NCI-H1930 (cell line): ENCODE measurements at regions not wholly inside any gene's neighbourhood (a gene's known extent, or its start where the extent isn't known, plus 50 kb on each side); places are given as distances from the start of the nearest gene placed in this dataset.

Experiments used
- DNase-seq, 2 experiments: peaks; one replicate each; lab custom pipeline; 2025; lab: John Stamatoyannopoulos, UW

DNA sequence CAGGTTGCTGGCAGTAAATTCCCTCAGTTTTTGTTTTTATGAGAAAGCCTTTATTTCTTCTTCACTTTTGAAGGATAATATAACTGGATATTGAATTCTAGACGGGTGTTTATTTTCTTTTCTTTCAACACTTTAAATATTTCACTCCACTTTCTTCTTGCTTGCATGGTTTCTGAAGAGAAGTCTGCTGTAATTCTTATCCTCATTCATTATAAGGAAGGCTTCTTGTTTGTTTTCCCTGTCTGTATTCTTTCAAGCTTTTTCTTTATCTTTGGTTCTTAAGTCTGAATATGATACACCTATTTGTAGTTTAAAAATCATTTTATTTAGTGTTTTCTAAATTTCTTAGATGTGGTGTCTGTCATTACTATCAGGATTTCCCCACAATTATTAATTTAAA is 1054.3 kb downstream of the TLE1 start:
- no peak for DNase-seq

DNA sequence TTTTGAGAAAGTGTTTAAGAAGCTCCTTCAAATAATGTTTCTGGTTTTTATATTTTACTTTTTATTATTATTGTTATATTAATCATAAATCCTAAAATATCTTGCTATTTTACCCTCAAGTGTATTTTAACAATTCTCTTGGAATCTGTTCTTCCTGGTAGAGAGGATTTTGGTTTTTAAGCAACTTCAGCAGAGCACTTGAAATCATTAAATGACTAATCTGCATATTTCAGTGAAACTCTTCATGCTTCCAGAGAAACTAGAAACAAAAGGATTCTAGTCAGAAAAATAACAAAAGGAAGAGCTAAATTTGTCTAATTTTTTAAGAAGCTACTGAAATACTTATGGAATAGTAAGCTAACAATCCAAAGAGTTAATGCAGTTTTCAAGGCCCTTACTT is 1057.3 kb downstream of the TLE1 start:
- DNase-seq, result no peak

DNA sequence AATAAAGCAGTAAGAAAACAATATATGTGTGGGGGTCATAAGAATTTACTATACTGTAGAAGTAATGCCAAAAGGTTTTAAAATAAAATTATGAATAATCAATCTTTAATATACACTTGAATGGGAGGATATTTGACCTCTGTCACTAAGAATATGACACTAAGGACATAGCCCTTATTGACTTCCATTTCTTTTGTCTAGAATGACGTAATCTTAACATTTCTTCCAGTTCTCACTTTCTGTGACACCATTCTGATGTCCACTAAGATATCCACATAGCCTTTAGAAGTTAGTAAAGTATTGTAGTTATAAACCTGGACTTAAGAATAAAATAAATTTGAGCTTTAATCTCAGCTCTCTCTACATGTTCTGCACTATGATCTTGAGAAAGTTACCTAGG is 1050.7 kb downstream of the TLE4 start:
- DNase-seq, result no peak

DNA sequence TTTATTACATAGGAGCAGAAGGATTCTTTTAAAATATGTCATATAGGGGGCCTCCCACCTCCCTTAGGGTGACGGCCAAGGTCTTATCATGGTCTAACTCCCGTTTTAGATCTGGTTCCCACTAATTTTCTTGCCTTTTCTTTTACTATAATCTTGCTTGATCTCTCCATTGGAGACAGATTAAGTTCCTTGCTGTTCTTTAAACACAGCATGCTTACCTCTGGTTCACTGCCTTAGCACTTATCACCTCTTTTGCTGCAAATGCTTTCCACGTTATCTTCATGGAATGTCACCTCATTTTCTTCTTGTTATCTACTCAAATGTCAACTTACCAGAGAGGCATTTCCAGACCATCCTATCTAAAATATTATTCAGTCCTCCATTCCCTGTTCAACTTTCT is 1047.6 kb downstream of the TLE4 start:
- DNase-seq, result no peak

DNA sequence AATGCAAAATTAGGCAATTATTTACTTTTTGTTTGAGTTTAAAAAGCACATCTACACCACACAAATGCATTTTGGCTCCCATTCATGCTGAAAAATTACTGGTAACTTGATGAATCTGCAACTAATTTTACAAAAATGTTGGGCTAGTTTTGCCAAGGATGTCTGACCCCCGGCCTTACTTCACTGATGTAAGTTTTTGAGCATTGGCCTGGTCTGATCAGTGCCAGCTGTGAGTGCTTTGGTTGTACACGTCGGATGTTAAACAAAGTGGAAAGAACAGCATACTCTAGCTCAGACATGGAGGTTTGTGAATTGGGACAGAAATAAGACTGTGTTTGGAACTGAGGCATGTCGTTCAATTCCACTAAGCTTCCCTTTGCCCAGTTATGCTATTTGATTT is 1044.2 kb downstream of the TLE4 start:
- no peak for DNase-seq

DNA sequence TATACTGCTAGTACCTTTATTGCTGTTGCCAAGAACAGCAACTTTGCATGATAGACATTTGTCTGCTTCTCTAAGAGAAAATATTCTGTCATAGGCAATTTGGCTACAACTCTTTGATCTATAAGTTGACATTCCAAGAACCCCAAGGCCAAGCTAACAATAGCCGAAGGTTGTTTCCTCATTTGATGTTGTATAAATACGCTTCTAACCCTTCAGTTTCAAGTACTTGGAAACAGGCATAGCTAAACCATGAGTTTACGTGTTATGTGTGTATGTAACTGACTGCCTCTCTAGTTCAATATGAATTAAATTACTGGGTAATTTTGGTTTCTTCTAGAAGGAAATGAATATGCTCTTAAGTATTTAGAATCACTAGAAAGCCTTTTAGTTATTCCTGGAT is 1034.0 kb downstream of the TLE4 start:
- DNase-seq, result no peak

DNA sequence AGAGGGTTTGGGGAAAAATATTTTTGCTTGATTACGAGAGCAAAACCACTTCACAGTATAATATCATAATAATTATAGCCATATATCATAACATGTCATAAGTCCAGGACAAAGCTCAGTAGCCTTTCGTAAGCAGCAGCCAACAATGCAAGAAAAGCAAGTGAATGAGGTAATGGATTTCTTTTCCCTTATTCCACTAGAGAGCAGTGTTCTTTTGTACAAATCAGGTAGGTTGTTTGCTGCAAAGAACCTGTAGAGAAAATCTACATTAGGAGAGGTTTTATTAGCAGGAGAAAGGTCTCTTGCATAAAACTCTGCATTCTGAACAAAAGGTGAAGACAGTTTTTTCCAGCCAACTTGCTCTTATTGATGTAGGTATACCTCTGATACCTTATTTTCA is 1033.4 kb downstream of the TLE4 start:
- peak in 1 of 2 experiments; percentile 7 for DNase-seq

DNA sequence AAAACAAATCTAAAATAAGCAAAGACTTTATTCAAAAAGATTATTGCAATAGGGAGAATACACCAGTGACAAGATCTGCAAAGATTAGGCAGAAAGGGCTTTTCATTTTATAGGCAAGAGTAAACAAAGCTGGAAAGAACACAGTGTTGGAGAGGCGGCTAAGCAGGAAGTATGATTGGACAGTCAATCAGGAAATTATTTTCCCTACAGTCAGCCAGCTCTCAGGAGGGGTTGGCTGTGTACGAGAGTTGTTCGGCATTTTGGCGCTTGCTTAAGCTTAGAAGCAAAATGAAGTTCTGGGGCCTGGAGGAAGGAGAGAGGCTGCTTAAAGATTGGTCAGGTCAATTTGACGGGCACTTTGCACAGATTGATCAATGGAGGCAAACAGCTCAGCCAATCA is 1030.5 kb downstream of the TLE4 start:
- no peak for DNase-seq

DNA sequence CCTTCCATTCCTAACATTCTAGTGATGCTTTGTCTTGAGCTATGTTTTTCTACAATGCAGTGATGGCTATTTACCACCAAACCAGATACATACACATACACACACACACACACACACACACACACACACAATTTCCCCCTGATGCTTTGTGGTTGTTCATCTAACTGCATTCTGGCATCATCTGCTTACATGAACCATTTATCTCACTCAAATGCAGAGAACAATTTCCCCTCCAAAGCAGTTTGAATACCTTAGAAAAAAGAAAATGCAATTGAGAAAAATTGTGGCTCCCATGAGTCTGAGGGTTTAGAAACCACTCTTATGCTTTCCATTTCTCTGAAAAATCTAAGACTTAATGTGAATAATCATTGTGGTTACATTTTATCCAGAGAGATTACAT is 1024.8 kb downstream of the TLE4 start:
- no peak for DNase-seq

DNA sequence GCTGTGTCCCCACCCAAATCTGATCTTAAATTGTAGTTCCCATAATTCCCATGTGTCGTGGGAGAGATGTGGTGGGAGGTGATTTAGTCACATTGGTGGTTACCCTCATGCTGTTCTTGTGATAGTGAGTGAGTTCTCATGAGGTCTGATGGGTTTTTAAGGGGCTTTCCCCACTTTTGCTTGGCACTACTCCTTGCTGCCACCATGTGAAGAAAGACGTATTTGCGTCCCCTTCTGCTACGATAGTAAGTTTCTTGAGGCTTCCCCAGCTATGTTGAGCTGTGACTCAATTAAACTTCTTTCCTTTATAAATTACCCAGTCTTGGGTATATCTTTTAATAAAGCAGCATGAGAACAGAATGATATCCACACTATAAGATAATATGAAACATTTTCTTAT is 1023.4 kb downstream of the TLE4 start:
- DNase-seq, result no peak

DNA sequence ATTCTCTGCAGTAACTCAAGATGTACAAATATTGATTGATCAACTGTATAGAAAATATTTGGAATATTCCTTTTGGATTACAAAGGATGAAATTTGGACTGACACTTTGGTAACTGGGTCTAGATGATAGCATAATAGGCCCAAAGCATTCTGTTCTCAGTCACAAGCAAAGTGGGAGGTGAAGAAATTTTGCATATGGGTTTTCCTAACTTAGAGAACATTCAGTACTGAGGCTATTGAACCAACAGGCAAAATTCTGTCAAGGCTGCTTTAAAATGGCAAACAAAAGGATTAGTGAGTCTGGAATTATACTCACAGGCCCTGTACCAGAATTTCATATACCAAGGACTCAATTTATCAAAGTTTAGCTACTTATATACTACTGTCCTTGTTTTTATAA is 1020.6 kb downstream of the TLE4 start:
- DNase-seq, result no peak

DNA sequence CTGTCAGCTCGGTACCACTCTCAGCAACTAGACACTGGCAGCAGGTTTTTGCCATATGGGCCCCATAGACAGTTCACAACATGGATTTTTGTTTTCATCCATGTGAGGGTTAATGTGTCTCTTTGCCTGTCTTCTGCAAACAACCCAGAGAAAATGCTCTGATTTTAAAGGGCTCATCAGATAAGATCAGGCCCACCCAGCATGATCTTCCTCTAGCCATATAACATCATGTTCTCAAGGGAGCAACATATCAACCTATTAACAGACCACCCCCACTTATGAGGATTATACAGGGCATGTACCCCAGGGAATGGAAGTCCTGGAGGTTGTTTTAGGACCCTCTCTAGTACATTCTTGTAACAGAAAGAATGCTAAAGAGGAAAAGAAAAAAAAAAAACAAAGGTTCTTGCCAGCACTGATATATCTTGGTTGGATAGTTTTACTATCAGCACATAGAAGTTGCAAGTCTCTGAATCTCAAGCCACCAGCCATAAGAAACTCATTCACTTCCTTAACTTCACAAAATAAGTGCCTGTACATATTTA is 1015.1 kb downstream of the TLE4 start:
- DNase-seq, result no peak

DNA sequence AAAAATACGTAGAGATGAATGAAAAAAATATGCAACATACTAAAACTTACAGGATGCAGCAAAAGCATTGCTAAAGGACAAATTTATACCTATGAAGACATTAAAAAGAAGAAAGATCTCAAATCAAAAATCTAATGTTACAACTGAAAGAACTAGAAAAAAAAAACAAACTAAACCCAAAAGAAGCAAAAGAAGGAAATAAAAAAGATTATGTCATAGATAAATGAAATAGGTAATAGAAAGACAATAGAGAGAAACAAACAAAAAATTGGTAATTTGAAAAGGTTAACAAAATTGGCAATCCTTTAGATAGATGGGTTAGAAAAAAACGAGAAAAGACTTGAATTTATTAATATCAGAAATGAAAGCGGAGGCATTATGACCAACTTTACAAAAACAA is 1000.2 kb downstream of the TLE4 start:
- DNase-seq, result no peak

DNA sequence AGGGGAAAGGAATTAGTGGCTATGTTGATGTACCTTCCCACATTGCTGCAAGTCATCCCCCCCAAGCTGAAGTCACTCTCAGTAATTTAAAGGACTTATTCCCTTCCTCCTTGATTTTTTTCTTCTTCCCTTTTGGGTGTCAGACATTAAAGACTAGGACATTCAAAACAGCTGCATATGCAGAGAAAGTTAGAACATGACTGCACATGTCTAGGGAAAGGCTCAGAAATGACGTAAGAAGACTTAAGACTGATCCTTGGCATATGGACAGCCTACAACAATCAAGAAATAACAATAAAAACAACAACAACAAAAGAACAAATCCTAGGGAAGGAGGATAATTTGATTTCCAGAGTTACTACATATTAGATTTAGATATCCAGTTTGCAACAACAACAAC is 997.5 kb downstream of the TLE4 start:
- DNase-seq, result no peak

DNA sequence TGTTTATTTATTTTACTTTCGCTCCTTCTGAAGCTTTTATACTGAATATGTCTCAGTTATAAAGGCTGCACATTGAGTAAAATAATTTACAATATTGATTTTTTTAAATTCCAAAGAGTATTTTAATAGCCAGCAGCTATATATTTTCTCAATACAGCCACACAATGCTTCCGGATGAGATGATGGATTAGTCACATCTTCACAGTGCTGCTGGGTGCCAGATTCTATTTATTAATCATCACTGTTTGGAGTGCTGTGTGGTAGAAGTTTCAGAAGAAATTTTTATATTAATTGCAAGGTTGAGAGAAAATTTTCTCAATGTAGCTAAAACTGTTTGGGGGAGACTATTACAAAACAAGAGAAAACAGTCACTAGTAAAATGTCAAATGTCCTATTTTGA is 989.8 kb downstream of the TLE4 start:
- no peak for DNase-seq

DNA sequence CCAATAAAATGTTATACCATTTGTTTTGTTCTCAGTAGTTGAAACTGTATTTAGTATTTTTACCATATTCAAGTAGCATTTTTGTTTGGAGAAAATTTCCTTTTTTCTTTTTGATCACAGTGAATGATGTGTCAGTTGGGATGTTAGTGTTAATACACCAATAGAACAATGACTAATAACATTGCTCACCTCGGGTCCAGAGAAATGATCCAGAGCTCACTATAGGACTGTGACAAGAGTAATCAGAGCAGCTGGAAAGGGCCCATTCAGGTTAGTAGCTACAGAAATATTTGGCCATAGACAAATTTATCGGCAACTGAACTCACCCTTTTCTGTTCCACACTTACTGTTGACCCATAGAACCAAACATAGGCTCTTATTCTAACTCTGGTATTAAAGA is 989.2 kb downstream of the TLE4 start:
- no peak for DNase-seq

DNA sequence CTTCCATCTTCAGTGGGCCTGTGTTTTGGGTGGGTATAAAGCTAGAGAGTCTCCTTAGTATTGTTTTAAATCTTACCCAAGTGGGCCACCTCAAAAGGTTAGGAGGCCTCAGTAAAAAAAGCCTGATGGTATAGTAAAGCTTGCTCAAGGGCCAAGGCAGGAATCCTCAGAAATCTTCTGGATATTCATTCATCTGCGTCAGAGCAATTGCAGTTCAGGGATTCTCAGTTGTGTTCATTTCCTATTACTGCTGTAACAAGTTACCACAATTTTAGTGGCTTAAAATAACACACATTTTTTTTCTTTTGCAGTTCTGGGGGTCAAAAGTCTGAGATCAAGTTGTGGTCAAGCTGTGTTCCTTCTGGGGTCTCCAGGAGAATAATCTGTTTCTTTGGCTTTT is 985.5 kb downstream of the TLE4 start:
- DNase-seq, result no peak

DNA sequence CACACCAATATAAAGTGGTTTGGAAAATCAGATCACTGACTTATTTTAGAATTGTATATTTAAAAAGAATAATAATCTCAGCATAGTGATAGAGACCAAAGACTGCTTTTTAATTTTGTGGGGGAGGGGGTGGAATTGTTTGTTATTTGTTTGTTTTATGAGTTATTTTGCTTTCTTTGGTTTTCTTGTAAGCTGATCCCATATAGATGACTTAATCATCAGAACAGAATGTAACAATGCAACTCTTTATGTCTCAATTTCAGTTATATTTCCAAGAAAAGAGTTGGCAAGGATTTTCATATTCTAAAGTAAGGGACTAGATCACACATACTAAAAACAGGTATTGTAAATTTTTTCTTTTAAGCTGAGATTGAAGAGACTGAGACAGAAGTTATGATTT is 984.9 kb downstream of the TLE4 start:
- no peak for DNase-seq

DNA sequence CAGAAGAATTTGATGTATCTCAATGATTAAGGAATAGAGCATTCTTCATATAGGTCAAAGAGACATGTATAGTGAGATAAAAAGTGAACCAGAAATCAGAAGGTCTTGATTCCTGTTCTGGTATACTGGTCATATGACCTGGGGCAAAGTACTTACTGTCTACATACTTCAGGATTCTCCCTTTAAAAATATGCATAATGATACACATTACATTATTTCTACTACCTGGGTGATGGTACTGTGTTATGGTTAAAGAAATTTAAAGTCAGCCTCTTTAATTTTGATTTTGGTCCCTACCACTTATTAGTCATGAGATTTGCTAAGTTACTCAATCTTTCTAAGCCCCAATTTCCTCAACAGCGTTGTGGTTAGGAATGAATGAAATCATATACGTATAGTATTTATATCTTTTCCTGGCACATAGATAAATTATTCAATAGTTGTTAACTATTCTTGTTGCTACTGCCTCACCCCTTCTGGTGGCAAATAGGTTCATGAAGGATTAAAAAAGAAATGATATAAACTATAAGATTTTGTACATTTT is 984.1 kb downstream of the TLE4 start:
- DNase-seq, result no peak

DNA sequence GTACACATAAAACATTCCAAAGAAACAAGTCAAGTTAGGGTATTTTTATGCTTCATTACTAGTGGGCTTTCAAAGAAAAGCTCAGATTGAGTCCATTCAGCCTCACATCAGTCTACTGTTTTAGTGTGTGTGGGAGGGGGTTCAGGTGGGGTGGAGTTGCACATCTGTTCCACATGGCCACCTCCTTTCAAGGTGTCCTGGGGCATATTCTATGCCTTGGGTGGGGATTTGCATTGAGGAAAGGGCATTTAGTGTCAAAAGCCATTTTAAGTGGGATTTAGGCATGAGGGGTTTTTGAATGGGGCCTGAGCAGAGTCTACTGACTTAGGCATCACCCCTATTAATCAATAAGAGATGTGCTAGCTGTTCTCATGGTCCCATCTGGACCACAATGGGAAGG is 983.1 kb downstream of the TLE4 start:
- DNase-seq, result no peak

DNA sequence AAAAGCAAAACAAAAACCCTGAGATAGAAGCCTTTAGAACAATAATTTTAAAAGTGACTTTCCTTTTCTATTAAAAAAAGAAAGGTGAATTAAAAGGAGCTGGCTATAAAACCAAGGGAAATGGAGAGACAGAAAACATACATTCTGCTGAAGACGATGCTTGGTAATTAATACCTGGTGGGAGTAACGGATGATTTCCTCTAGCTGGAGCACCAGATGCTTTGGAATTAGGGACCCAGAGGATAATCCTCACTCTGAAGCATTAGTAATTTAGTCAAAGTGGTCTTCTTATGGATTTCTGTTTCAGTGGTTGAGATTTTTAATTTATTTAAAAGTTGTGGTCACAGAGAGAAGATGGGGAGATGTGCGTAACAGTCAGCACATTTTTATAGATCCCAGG is 982.5 kb downstream of the TLE4 start:
- no peak for DNase-seq

DNA sequence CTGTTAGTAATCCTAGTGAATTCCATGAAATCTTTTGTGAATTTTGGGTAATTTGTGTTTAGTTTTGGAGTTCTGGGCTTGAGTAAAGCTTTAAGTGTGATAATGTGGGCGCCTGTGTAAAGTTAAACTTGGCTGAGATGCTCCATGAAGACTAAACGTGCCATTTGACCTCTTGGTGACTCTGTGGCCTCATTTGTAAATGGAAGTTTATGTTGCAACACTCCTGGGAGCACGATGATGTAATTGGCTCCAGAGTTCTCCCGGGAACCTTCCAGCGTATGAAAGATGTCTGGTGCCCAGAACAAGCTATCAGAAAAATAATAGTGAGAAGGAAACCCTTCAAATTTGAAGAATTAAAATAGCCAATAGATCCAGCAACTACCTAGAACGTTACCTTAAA is 981.2 kb downstream of the TLE4 start:
- DNase-seq, result no peak

DNA sequence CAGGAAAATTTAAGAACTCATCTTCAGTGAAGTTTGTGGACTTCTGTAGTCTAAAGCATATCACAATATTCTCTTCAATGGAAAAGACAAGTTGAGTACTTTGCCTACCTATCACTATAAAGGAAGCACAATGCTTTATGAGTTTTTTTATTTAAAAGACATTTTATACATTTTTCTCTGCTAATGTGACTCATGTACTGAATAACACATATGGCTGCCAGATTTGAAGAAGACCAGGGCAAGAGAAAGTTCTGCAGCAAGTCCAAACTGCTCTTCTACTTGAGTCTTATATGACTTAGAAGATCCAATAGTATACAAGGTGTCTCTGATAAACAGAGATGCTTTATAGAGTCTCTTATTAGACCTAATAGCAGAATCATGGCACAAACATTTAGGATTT is 978.4 kb downstream of the TLE4 start:
- DNase-seq, result no peak

DNA sequence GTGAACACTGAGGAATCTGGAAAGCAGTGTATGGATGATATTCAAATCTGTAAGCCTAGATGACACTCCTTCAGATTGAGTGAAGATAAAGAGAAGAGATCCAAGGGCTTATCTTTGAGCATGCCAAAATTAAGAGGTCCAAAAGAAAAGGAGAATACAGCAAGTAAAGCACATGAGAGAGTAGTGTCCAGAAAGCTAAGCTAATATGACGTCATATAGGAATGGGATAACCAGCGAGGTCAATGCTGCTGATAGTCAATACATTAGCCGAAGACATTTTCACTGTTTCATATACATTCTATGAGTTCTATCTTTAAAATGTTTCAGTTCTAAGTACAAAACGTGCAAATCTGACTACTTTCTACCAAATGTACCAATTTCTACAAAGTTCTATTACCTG is 975.8 kb downstream of the TLE4 start:
- no peak for DNase-seq

DNA sequence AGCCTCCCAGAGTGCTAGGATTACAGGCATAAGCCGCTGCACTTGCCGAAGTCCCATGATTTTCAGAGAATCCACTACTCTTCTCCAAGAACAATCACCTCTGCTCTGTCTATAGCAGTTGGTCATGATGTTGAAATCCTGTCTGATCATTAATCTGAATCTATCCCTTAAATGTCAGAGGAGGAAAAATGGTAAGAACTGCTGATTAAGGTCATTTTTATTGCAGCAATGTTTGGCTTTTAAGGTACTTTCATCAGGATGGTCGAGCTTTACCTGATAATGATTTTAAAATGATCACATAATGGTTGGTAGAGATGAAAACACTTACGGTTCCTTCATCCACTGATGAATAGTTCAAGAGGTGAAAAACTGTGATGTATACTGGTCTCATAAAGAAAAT is 968.6 kb downstream of the TLE4 start:
- DNase-seq, result no peak
